ENCODE measurements at regions not wholly inside any gene's neighbourhood (a gene's known extent, or its start where the extent isn't known, plus 50 kb on each side); places are given as distances from the start of the nearest gene placed in this dataset.
"Not testable (repeated sequence)": the region's sequence is repeated elsewhere in the genome, so short reads cannot be mapped to it uniquely, and the experiment has no call there.

DNA sequence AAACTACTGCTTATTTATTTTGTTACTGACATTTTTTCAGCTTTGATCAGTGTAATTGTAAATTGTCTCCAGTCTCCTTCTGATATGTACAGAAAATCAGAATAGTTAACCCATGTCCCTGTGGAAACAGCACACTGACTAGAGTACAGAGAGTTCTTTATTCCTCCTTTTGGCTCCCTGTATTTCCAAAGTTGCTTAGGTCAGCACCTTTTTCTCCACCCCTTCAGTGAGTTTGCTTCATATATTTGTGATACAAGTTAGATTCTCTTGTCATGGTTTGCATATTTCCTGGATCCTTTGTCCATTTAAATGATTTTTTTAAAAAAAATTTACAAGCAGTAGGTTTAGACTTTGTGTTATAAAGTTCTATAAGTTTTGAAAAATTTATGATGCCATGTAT is 2051.1 kb upstream of the LRRTM1 start:
- no peak for DNase-seq

- no peak for DNase-seq
Measured at GRCh38 chr2:82345910-82346309, 2041.4 kb upstream of the LRRTM1 start.

GRCh38 chr2:82344670-82345069 is 2040.1 kb upstream of the LRRTM1 start:
- DNase-seq = no peak

DNA sequence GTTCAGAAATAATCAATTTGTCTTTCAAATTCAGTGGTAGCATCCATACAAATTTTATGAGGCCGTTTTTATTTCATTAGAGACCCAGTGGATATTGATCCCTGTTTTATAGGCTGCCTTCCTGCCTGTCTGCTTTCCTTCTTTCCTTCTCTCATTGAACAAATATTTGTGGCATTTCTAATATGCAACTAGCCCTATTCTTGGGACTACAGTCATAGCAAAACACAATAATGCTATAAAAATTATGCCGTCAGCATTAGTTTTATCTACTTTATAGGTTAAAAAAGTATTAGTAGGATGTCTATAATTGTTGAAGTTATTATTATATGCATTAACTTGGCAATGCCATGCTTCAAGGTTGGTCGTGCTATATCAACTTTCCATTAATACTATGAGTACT is 2037.8 kb upstream of the LRRTM1 start:
- DNase-seq = no peak

DNA sequence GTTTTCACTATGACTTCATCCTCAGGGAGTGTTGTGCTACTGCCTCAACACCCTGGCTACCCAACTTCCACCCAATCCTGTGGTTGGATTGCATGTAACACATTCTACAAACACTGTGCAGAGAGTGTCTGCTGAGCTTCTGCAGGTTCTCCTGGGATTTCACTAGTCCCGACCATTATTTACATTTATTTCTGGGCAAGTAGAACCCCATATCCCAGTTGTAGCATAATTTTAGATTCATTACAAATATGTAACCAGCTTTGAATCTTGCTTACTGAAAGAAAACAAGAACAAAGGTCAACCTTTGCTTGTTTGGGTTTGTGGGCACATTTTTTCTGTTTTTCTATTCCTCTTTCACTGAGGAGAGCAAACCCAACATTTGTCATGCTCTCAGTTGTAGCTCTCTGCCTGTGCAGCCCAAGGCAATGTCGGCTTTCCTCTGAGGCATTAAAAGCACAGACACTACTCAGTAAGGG is 2036.1 kb upstream of the LRRTM1 start:
- DNase-seq = no peak

GRCh38 chr2:82339805-82340204 is 2035.3 kb upstream of the LRRTM1 start:
- no peak for DNase-seq

GRCh38 chr2:82333697-82334096 is 2029.1 kb upstream of the LRRTM1 start:
- no peak for DNase-seq

GRCh38 chr2:82330155-82330554 is 2025.6 kb upstream of the LRRTM1 start:
- no peak for DNase-seq

DNA sequence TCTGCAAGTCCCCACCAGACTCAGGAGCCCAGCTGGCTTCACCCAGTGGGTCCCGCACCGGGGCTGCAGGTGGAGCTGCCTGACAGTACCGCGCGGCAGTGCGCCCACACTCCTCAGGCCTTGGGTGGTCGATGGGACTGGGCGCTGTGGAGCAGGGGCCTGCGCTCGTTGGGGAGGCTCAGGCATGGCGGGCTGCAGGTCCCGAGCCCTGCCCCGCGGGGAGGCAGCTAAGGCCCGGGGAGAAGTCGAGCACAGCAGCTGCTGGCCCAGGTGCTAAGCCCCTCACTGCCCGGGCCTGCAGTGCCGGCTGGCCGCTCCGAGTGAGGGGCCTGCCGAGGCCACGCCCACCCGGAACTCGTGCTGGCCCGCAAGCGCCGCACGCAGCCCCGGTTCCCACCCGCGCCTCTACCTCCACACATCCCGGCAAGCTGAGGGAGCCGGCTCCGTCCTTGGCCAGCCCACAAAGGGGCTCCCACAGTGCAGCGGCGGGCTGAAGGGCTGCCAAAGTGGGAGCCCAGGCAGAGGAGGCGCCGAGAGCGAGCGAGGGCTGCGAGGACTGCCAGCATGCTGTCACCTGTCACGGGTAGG is 2021.7 kb upstream of the LRRTM1 start:
- not testable (repeated sequence) for DNase-seq

- DNase-seq = no peak
Measured at GRCh38 chr2:82320296-82320695, 2015.7 kb upstream of the LRRTM1 start.

DNA sequence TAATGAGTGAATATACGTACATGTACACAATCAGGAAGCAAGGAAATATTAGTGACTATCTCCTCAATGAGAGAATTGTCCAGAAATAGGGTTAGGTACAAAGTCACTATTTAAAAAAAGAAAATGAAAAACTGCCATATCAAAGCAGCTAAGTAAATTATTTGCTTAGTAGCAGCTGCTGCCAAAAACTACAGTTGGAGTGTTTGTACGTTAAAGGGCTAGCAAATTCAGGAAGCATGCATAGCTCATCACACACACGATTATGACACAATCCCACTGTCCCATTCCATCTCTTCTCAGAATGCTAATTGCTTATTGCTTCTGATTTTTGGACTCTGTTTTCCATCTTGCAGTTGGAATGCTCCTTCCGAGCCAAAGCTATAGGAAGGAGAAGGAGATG is 2012.5 kb upstream of the LRRTM1 start:
- no peak for DNase-seq

- DNase-seq = no peak
Measured at GRCh38 chr2:82316586-82316985, 2012.0 kb upstream of the LRRTM1 start.

- DNase-seq = no peak
Measured at GRCh38 chr2:82314836-82315472, 2010.4 kb upstream of the LRRTM1 start.

GRCh38 chr2:82307511-82307910 is 2003.0 kb upstream of the LRRTM1 start:
- DNase-seq = no peak

DNA sequence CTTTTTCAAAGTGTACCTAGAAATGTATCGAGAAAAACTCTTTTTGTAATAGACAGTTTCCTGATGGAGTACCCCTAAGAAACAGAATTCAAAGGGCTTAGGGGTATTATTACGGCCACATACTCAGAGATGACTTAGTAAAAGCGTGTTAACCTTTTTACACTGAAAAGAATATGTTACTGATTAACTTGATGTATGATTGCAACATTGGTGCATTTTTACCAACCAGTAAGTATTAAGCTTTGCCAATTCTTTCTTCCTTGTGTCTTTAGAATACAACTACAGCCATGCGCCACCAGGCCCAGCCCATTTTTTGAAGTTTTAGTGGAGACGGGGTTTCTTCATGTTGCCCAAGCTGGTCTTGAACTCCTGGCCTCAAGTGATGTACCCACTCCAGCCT is 1997.0 kb upstream of the LRRTM1 start:
- no peak for DNase-seq

- no peak for DNase-seq
Measured at GRCh38 chr2:82289446-82289845, 1984.9 kb upstream of the LRRTM1 start.

DNA sequence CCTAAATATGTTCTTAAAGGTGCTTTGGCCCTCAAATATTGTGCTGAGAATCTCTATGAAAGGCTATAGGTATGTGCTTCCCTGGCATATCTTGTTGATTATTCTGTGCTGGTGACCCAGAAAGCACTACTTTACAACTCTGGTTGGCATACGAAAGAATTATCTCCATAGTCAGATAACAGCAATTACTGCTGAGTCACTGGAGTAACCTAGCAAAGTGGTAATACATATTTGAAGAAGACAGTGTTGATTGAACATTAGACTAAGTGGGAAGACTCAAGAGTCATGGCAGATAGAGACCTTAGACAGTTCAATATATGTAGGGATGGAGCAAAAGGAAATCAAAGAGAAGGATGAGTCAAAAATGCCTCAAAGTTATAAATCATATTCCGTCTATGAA is 1978.5 kb upstream of the LRRTM1 start:
- DNase-seq = no peak

GRCh38 chr2:82282111-82282882 is 1977.7 kb upstream of the LRRTM1 start:
- no peak for DNase-seq

- no peak for DNase-seq
Measured at GRCh38 chr2:82279367-82279766, 1974.8 kb upstream of the LRRTM1 start.

- DNase-seq = no peak
Measured at GRCh38 chr2:82278416-82278815, 1973.9 kb upstream of the LRRTM1 start.

- DNase-seq = no peak
Measured at GRCh38 chr2:82275599-82275998, 1971.0 kb upstream of the LRRTM1 start.

DNA sequence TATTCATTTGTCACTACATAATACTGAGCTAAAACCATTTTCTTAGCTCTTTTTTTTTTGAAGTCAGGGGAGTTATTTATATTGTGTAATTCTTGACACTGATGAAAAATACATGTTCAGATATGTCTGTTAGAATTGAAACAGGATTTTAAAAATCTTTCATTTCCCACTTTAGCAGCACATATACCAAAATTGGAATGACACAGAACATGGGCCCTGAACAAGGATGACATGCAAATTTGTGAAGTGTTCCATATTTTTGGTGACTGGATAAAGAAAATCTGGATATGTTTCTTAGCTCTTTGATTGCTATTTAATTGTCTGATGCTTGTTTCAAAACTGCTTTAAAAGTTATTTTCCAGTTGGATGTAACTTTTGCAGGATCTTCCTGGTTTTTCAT is 1963.9 kb upstream of the LRRTM1 start:
- no peak for DNase-seq

DNA sequence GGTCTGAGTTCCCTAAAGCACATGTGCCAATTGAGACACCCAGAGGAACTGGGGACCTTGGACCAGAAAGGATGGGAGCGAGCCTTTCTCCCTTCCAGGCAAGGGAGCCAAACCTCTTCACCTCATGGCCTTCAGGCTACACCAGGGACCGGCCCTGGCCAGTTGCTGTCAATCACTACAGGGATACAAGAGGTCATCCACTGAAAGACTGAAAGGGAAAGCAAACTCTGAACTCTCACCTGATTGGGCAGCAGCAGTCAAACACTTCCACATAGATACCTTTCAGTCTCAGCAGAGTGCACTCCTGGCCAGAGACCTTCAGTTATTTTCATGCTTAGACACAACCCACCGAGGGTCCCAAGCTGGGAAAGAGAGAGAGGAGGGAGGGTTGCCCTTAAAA is 1956.0 kb upstream of the LRRTM1 start:
- DNase-seq = no peak

DNA sequence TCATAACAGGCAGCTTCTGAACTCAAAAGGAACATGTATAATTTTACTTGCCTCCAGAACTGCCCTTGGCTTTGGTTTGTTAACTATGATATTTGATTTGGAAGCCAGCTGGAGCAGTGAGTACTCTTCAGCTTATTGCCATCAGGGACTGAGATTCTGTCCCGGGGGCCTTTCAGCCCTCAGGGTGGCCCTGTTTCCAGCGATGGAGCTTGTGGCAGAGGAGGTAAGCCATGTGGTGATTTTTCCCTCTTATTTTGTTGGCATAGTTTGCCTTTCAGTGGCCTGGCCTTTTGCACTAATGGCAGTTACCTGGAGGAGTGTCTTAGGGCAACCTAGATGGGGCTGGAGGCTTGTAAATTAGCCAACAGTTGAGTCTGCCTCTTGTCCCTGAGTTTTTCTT is 1955.0 kb upstream of the LRRTM1 start:
- no peak for DNase-seq
